Panc1 (cell line): ENCODE measurements at regions not wholly inside any gene's neighbourhood (a gene's known extent, or its start where the extent isn't known, plus 50 kb on each side); places are given as distances from the start of the nearest gene placed in this dataset.
"Not testable (repeated sequence)": the region's sequence is repeated elsewhere in the genome, so short reads cannot be mapped to it uniquely, and the experiment has no call there.

ENCODE experiments used
- ATAC-seq: fragments of 200-7000 bp; cut with Tn5 transposase; 2 replicates; pipeline ENCODE4 v1.9.1; 2020; ENCODE audit warnings: mild to moderate bottlenecking, moderate library complexity
- BruUV-seq: library from RNA; stranded (reverse); fragments of 400-500 nt; replicated peaks from 2 replicates; lab custom pipeline; 2021; lab: Mats Ljungman, UMichigan
- CTCF ChIA-PET: fragments of 300-600 bp; sonication (Branson Sonifier 250); formaldehyde crosslinking; loops from one replicate; lab custom pipeline; 2022; ENCODE audit warnings: antibody characterized with exemption; lab: Charles Lee
- POLR2A ChIA-PET: fragments of 300-600 bp; sonication (Branson Sonifier 250); formaldehyde crosslinking; loops from one replicate; lab custom pipeline; 2022; ENCODE audit warnings: antibody characterized with exemption; lab: Charles Lee
- DNase-seq: peaks from one replicate; pipeline ENCODE4 v3.0.0-alpha.2; 2010; ENCODE audit warnings: low read depth, low spot score
- H3K27ac ChIP-seq: 2 replicates; pipeline ENCODE4 v1.5.1; 2011; ENCODE audit warnings: mild to moderate bottlenecking, low read length, inconsistent platforms
- H3K27me3 ChIP-seq: fragments of 200-500 bp; sonication (Bioruptor generic); 2 replicates; pipeline ENCODE4 v1.6.0; 2014; ENCODE audit warnings: low read length, inconsistent platforms; ENCODE audit not compliant: control insufficient read depth, insufficient read depth
- H3K36me3 ChIP-seq: fragments of 200-500 bp; sonication (Bioruptor generic); 2 replicates; pipeline ENCODE4 v1.5.1; 2014; ENCODE audit warnings: inconsistent platforms, mild to moderate bottlenecking, low read length, moderate library complexity; ENCODE audit not compliant: control insufficient read depth, insufficient read depth
- H3K4me1 ChIP-seq: 2 replicates; pipeline ENCODE4 v1.5.1; 2011; ENCODE audit warnings: inconsistent platforms, mild to moderate bottlenecking, low read length, moderate library complexity; ENCODE audit not compliant: control insufficient read depth, insufficient read depth
- H3K4me3 ChIP-seq, 2 experiments: 2 replicates each; pipeline ENCODE4 v1.5.1; 2011 to 2012; ENCODE audit warnings: low read depth in 2 of 2, low read length in 2 of 2, mild to moderate bottlenecking in 2 of 2, inconsistent platforms in 1 of 2, moderate library complexity in 1 of 2
- H3K9me3 ChIP-seq: fragments of 200-500 bp; sonication (Bioruptor generic); 2 replicates; pipeline ENCODE4 v1.5.1; 2014; ENCODE audit warnings: low read depth, mild to moderate bottlenecking, inconsistent platforms, low read length, moderate library complexity; ENCODE audit not compliant: control insufficient read depth, insufficient read depth
- POLR2AphosphoS5 ChIP-seq: IDR thresholded peaks from 2 replicates; pipeline ENCODE4 v1.6.1; 2012; ENCODE audit warnings: mild to moderate bottlenecking, low read depth, low read length, moderate library complexity
- REST ChIP-seq, 2 experiments: IDR thresholded peaks; 2 replicates each; pipeline ENCODE4 v1.6.1; 2011 to 2012; ENCODE audit warnings: low read depth in 2 of 2, control low read depth in 1 of 2, low read length in 1 of 2, mild to moderate bottlenecking in 1 of 2, moderate library complexity in 1 of 2; ENCODE audit not compliant: insufficient read depth in 1 of 2
- SIN3A ChIP-seq: IDR thresholded peaks from 2 replicates; pipeline ENCODE4 v1.6.1; 2012; ENCODE audit warnings: low read depth, mild to moderate bottlenecking, low read length, moderate library complexity, borderline replicate concordance; ENCODE audit not compliant: insufficient read depth
- TCF7L2 ChIP-seq: IDR thresholded peaks from 2 replicates; pipeline ENCODE4 v1.6.1; 2011; ENCODE audit warnings: mild to moderate bottlenecking, low read depth, low read length, inconsistent platforms
- in situ Hi-C: cut with HindIII; loops from 2 replicates; pipeline ENCODE4 v1.10.0; 2016; ENCODE audit warnings: low sequenced_read_pairs, low pct_unique_long_range_greater_than_20kb
- intact Hi-C: fragments of 100-400 bp; cut with micrococcal nuclease; formaldehyde crosslinking; loops from one replicate; pipeline ENCODE4 v1.10.0; 2022; ENCODE audit not compliant: unreplicated experiment
- TF ChIP-seq, protein P1 (sequence below): fragments of 450-650 bp; IDR thresholded peaks from 2 replicates; pipeline ENCODE4 v1.5.1; 2017; ENCODE audit warnings: mild to moderate bottlenecking

- no TSS peak for BruUV-seq
- TF ChIP-seq TCF7L2 (no peak), SIN3A (no peak), REST (IDR thresholded peaks at IDR 0.05; ENCODE audit: insufficient read depth in 1 of 2, low read depth in 2 of 2, low read length in 1 of 2) (no peak), POLR2AphosphoS5 (no peak)
- TF ChIP-seq, protein P1, sequence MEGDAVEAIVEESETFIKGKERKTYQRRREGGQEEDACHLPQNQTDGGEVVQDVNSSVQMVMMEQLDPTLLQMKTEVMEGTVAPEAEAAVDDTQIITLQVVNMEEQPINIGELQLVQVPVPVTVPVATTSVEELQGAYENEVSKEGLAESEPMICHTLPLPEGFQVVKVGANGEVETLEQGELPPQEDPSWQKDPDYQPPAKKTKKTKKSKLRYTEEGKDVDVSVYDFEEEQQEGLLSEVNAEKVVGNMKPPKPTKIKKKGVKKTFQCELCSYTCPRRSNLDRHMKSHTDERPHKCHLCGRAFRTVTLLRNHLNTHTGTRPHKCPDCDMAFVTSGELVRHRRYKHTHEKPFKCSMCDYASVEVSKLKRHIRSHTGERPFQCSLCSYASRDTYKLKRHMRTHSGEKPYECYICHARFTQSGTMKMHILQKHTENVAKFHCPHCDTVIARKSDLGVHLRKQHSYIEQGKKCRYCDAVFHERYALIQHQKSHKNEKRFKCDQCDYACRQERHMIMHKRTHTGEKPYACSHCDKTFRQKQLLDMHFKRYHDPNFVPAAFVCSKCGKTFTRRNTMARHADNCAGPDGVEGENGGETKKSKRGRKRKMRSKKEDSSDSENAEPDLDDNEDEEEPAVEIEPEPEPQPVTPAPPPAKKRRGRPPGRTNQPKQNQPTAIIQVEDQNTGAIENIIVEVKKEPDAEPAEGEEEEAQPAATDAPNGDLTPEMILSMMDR, result no peak
- intact Hi-C loops, result no loop called here
- H3K9me3 ChIP-seq, result no peaks in the 10 kb centered on the region; the same call in 1 of the 2 replicates
- ATAC-seq, result no peak
- no peak overlapping the region for H3K27ac ChIP-seq
- no peaks in the 10 kb centered on the region for H3K27me3 ChIP-seq
- H3K4me1 ChIP-seq, result no peaks in the 10 kb centered on the region
- no peak for DNase-seq
- H3K4me3 ChIP-seq, result no peak overlapping the region
- ChIA-PET CTCF (no interaction called here), POLR2A (no interaction called here)
- no peaks in the 10 kb centered on the region; the same call in 1 of the 2 replicates for H3K36me3 ChIP-seq
- in situ Hi-C loops, result no loop called here
Measured at GRCh38 chr10:53508197-53508596, 735.6 kb upstream of the MBL2 start.

DNA sequence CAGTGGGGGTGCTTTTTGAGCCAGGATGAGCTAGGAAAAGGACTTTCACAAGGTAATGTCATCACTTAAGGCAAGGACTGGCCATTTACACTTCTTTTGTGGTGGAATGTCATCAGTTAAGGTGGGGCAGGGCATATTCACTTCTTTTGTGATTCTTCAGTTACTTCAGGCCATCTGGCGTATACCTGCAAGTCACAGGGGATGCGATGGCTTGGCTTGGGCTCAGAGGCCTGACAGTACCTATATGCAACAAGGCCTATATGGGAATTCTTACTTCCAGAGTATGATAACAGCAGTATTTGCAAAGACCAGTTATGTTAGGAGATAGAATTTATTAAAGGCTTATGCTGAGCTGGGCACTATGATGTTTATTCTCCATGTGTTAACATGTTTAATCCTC lies 731.9 kb upstream of the MBL2 start:
- H3K9me3 ChIP-seq, H3K27ac ChIP-seq, ATAC-seq, CTCF ChIA-PET, intact Hi-C loops, H3K4me3 ChIP-seq, POLR2A ChIA-PET, H3K36me3 ChIP-seq, BruUV-seq, H3K27me3 ChIP-seq, DNase-seq, in situ Hi-C loops, H3K4me1 ChIP-seq: not testable (repeated sequence)

GRCh38 chr10:53491774-53492173 lies 719.2 kb upstream of the MBL2 start:
- POLR2A ChIA-PET, result no interaction called here
- Histone ChIP-seq H3K9me3 (no peaks in the 10 kb centered on the region), H3K27me3 (no peaks in the 10 kb centered on the region), H3K27ac (no peak overlapping the region), H3K4me3 (no peak overlapping the region), H3K4me1 (no peaks in the 10 kb centered on the region), H3K36me3 (no peaks in the 10 kb centered on the region)
- in situ Hi-C loops (no loop called here), intact Hi-C loops (no loop called here)
- ATAC-seq (no peak), DNase-seq (no peak)
- TF ChIP-seq POLR2AphosphoS5, result no peak
- TF ChIP-seq TCF7L2, result no peak
- no peak for TF ChIP-seq REST (IDR thresholded peaks at IDR 0.05; ENCODE audit: insufficient read depth in 1 of 2, low read depth in 2 of 2, low read length in 1 of 2)
- TF ChIP-seq SIN3A, result no peak
- TF ChIP-seq, protein P1, result no peak
- CTCF ChIA-PET, result no interaction called here
- BruUV-seq, result no TSS peak
